H1 (cell line): ENCODE measurements at regions not wholly inside any gene's neighbourhood (a gene's known extent, or its start where the extent isn't known, plus 50 kb on each side); places are given as distances from the start of the nearest gene placed in this dataset.

Experiments used
- EP300 ChIP-seq, 2 experiments: IDR thresholded peaks; 1 replicate in 1 of 2; 2 replicates in 1 of 2; pipeline ENCODE4 v1.6.1; 2011 to 2012; ENCODE audit warnings: low read depth in 2 of 2, low read length in 2 of 2, mild to moderate bottlenecking in 2 of 2, borderline replicate concordance in 1 of 2, inconsistent platforms in 1 of 2, moderate library complexity in 1 of 2
- EZH2 ChIP-seq: fragments of 200-600 bp; sonication (generic); IDR thresholded peaks from 2 replicates; pipeline ENCODE4 v1.7.1; 2012; ENCODE audit warnings: low read depth, mild to moderate bottlenecking, moderate library complexity, low read length, inconsistent platforms; ENCODE audit not compliant: severe bottlenecking
- HDAC6 ChIP-seq: IDR thresholded peaks from one replicate; pipeline ENCODE4 v1.7.1; 2012; ENCODE audit warnings: low read depth, mild to moderate bottlenecking, inconsistent platforms, low read length, moderate library complexity
- RBBP5 ChIP-seq: IDR thresholded peaks from 2 replicates; pipeline ENCODE4 v1.7.1; 2012; ENCODE audit warnings: low read depth, mild to moderate bottlenecking, inconsistent platforms, low read length, moderate library complexity, borderline replicate concordance
- RNF2 ChIP-seq: fragments of 200-900, 300-1000 bp; sonication (generic); IDR thresholded peaks from 2 replicates; pipeline ENCODE4 v1.7.1; 2016; ENCODE audit warnings: borderline replicate concordance, low read depth, mild to moderate bottlenecking, antibody characterized with exemption, low read length; ENCODE audit not compliant: poor library complexity, severe bottlenecking; ENCODE audit errors: missing control alignments
- SP2 ChIP-seq: IDR thresholded peaks from 2 replicates; pipeline ENCODE4 v1.6.1; 2012; ENCODE audit warnings: mild to moderate bottlenecking, low read length, inconsistent platforms
- SRF ChIP-seq: IDR thresholded peaks from 2 replicates; pipeline ENCODE4 v1.6.1; 2011; ENCODE audit warnings: mild to moderate bottlenecking, low read depth, low read length, moderate library complexity

- TF ChIP-seq EZH2 (no peak), RNF2 (no peak), SP2 (no peak), RBBP5 (no peak), HDAC6 (no peak), EP300 (IDR thresholded peaks at IDR 0.05; ENCODE audit: borderline replicate concordance in 1 of 2, low read depth in 2 of 2, low read length in 2 of 2) (no peak), SRF (no peak)
Measured at GRCh38 chr2:129467012-129467779, 512.3 kb upstream of the RAB6C start (continued).
